Mesenchymal stem cell (in vitro differentiated cells and primary cell): ENCODE measurements at regions not wholly inside any gene's neighbourhood (a gene's known extent, or its start where the extent isn't known, plus 50 kb on each side); places are given as distances from the start of the nearest gene placed in this dataset.
"Not testable (repeated sequence)": the region's sequence is repeated elsewhere in the genome, so short reads cannot be mapped to it uniquely, and the experiment has no call there.

Experiments used
- DNase-seq: peaks from one replicate; pipeline ENCODE4 v3.0.0-alpha.2; 2013
- H2AFZ ChIP-seq: one replicate; pipeline ENCODE4 v1.6.1; 2013; ENCODE audit warnings: low read depth, mild to moderate bottlenecking, control low read depth, inconsistent platforms, low read length, moderate library complexity
- H2AK5ac ChIP-seq: 2 replicates; pipeline ENCODE4 v1.6.1; 2013; ENCODE audit warnings: low read length, moderate library complexity, mild to moderate bottlenecking, inconsistent platforms; ENCODE audit not compliant: severe bottlenecking
- H2BK120ac ChIP-seq: one replicate; pipeline ENCODE4 v1.6.1; 2013; ENCODE audit warnings: low read depth, mild to moderate bottlenecking, inconsistent platforms, low read length, moderate library complexity
- H2BK12ac ChIP-seq, 2 experiments: one replicate each; pipeline ENCODE4 v1.6.1; 2013; ENCODE audit warnings: inconsistent platforms in 2 of 2, low read length in 2 of 2, mild to moderate bottlenecking in 2 of 2, moderate library complexity in 2 of 2, control low read depth in 1 of 2
- H2BK15ac ChIP-seq: one replicate; pipeline ENCODE4 v1.6.1; 2013; ENCODE audit warnings: mild to moderate bottlenecking, low read depth, inconsistent platforms; ENCODE audit not compliant: poor library complexity, severe bottlenecking
- H2BK5ac ChIP-seq: 2 replicates; pipeline ENCODE4 v1.6.1; 2013; ENCODE audit warnings: low read depth, mild to moderate bottlenecking, low read length, control low read depth, inconsistent platforms; ENCODE audit not compliant: poor library complexity, severe bottlenecking
- H3K14ac ChIP-seq, 2 experiments: one replicate each; pipeline ENCODE4 v1.6.1; 2013; ENCODE audit warnings: inconsistent platforms in 2 of 2, low read length in 2 of 2, control low read depth in 1 of 2, mild to moderate bottlenecking in 1 of 2, moderate library complexity in 1 of 2
- H3K18ac ChIP-seq, 2 experiments: one replicate each; pipeline ENCODE4 v1.6.1; 2013; ENCODE audit warnings: inconsistent platforms in 2 of 2, low read length in 2 of 2, control low read depth in 1 of 2, low read depth in 1 of 2, mild to moderate bottlenecking in 1 of 2
- H3K23ac ChIP-seq, 2 experiments: one replicate each; pipeline ENCODE4 v1.6.1; 2013; ENCODE audit warnings: inconsistent platforms in 2 of 2, low read length in 2 of 2, mild to moderate bottlenecking in 2 of 2, moderate library complexity in 2 of 2, control low read depth in 1 of 2
- H3K27ac ChIP-seq: 2 replicates; pipeline ENCODE4 v1.5.1; 2013; ENCODE audit warnings: mild to moderate bottlenecking, moderate library complexity, low read length, control low read depth, inconsistent platforms; ENCODE audit not compliant: poor library complexity, severe bottlenecking
- H3K27me3 ChIP-seq, 2 experiments: 2 replicates each; pipeline versions ENCODE4 v1.6.1 to v1.7.0; 2013; ENCODE audit warnings: low read length in 2 of 2, mild to moderate bottlenecking in 2 of 2, moderate library complexity in 2 of 2, control low read depth in 1 of 2, inconsistent platforms in 1 of 2; ENCODE audit not compliant: control insufficient read depth in 1 of 2, insufficient read depth in 1 of 2
- H3K36me3 ChIP-seq, 2 experiments: 2 replicates each; pipeline versions ENCODE4 v1.6.1 to v1.7.0; 2013; ENCODE audit warnings: low read length in 2 of 2, control low read depth in 1 of 2, inconsistent platforms in 1 of 2, low read depth in 1 of 2, mild to moderate bottlenecking in 1 of 2; ENCODE audit not compliant: insufficient read depth in 2 of 2, control insufficient read depth in 1 of 2
- H3K4ac ChIP-seq, 2 experiments: one replicate each; pipeline ENCODE4 v1.6.1; 2013; ENCODE audit warnings: inconsistent platforms in 2 of 2, low read length in 2 of 2, mild to moderate bottlenecking in 2 of 2, moderate library complexity in 2 of 2, control low read depth in 1 of 2, low read depth in 1 of 2
- H3K4me1 ChIP-seq: 2 replicates; pipeline ENCODE4 v1.6.1; 2013; ENCODE audit warnings: low read depth, low read length, control low read depth; ENCODE audit not compliant: control insufficient read depth, insufficient read depth
- H3K4me2 ChIP-seq: 2 replicates; pipeline ENCODE4 v1.6.1; 2013; ENCODE audit warnings: low read length, mild to moderate bottlenecking, inconsistent platforms; ENCODE audit not compliant: poor library complexity, severe bottlenecking
- H3K4me3 ChIP-seq, 2 experiments: 2 replicates each; pipeline versions ENCODE4 v1.5.1 to v1.7.0; 2013; ENCODE audit warnings: low read length in 2 of 2, mild to moderate bottlenecking in 2 of 2, control low read depth in 1 of 2, low read depth in 1 of 2; ENCODE audit not compliant: insufficient read depth in 1 of 2
- H3K79me1 ChIP-seq: replicated peaks from 2 replicates; pipeline ENCODE4 v1.6.1; 2013; ENCODE audit warnings: mild to moderate bottlenecking, control low read depth, low read length, inconsistent platforms; ENCODE audit not compliant: poor library complexity, severe bottlenecking
- H3K9ac ChIP-seq: 2 replicates; pipeline ENCODE4 v1.7.0; 2013; ENCODE audit warnings: mild to moderate bottlenecking, low read length, moderate library complexity
- H3K9me3 ChIP-seq: 2 replicates; pipeline ENCODE4 v1.7.0; 2013; ENCODE audit warnings: mild to moderate bottlenecking, low read length; ENCODE audit not compliant: control insufficient read depth
- H4K8ac ChIP-seq: one replicate; pipeline ENCODE4 v1.6.1; 2013; ENCODE audit warnings: inconsistent platforms, mild to moderate bottlenecking, low read length, moderate library complexity
- H4K91ac ChIP-seq: one replicate; pipeline ENCODE4 v1.6.1; 2013; ENCODE audit warnings: mild to moderate bottlenecking, low read length, inconsistent platforms
- WGBS: methylation state at CpG from one replicate; pipeline ENCODE4 v1.1.7; 2013; ENCODE audit warnings: mixed read lengths; 5-methylcytosine and 5-hydroxymethylcytosine counted together

DNA sequence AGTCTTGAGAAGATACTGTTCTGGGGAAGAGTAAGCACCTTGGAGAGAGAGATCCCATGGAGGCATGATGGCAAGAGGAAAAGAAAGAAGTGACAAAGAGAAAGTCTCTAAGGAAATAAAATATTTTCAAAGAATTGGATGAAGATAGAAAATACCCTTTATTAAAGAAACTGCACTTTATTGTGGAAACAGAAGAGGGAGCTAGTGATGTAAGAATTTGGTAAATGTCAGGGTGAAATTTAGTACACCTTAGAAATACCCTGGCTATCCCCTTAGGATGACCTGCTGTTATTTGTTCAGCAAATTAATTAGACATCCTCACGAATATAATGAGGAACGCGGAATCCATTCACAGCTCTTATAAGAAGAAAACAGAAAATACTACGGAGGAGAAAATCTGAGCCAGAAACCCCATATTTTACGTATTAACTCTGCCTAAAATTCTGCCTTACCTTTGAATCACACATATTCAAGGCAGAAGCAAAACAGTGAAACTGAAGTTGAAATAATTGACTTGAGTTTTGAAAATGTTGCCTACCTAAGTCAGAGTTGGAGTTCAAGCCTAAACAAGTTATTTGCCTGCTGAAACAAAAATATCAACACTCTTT lies 90.7 kb downstream of the TFPI2 start:
- Histone ChIP-seq H4K8ac (no peak overlapping the region), H4K91ac (no peak overlapping the region), H3K4ac (no peak overlapping the region), H3K27ac (no peak overlapping the region), H3K9ac (no peak overlapping the region), H3K27me3 (no peaks in the 10 kb centered on the region), H3K4me2 (no peak overlapping the region), H2BK15ac (no peak overlapping the region), H3K14ac (no peak overlapping the region), H3K4me3 (no peak overlapping the region), H3K79me1 (no peaks in the 10 kb centered on the region), H2BK12ac (no peak overlapping the region), H3K4me1 (no peaks in the 10 kb centered on the region), H2AFZ (no peak overlapping the region), H3K36me3 (no peaks in the 10 kb centered on the region), H2BK120ac (no peak overlapping the region), H3K9me3 (no peaks in the 10 kb centered on the region), H3K23ac (no peak overlapping the region), H2AK5ac (no peak overlapping the region), H2BK5ac (no peak overlapping the region), H3K18ac (no peak overlapping the region)
- WGBS = 73% methylated on average over 5 of the region's 5 CpGs
- peak; percentile 28 for DNase-seq

DNA sequence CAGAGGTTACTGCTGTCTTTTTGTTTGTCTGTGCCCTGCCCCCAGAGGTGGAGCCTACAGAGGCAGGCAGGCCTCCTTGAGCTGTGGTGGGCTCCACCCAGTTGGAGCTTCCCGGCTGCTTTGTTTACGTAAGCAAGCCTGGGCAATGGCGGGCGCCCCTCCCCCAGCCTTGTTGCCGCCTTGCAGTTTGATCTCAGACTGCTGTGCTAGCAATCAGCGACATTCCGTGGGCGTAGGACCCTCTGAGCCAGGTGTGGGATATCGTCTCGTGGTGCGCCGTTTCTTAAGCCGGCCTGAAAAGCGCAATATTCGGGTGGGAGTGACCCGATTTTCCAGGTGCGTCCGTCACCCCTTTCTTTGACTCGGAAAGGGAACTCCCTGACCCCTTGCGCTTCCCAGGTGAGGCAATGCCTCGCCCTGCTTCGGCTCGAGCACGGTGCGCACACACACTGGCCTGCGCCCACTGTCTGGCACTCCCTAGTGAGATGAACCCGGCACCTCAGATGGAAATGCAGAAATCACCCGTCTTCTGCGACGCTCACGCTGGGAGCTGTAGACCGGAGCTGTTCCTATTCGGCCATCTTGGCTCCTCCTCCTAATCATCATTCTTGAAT lies 97.4 kb downstream of the TFPI2 start:
- not testable (repeated sequence) for H3K79me1 ChIP-seq, DNase-seq, H3K4ac ChIP-seq, H3K4me2 ChIP-seq, H3K27ac ChIP-seq, H2BK12ac ChIP-seq, H3K9ac ChIP-seq, H2BK120ac ChIP-seq, H3K14ac ChIP-seq, H3K27me3 ChIP-seq, H2AFZ ChIP-seq, H3K4me3 ChIP-seq, H3K36me3 ChIP-seq, H3K4me1 ChIP-seq, H4K91ac ChIP-seq, H2BK5ac ChIP-seq, H3K23ac ChIP-seq, H3K9me3 ChIP-seq, H2AK5ac ChIP-seq, H4K8ac ChIP-seq, H3K18ac ChIP-seq, H2BK15ac ChIP-seq
- no CpG with 5 or more reads among the region's 33 CpGs for WGBS

DNA sequence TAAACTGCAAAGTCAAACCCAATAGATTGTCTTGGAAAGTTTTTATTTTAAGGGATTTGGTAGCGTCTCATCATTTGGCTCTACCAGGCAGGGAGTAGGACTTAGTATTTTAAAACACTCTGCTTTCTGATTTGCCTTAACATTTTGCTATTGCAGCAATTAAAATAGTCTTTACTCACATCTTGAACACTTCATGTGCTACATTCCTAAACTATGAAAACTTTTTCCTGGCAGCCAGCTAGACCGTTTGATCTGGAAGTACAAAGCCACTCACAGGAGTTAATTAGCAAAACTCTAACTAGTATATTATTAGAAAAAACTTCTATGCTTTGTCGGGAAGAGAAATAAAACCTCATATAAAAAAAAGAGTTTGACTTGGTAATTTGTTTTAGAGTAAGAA lies 111.4 kb downstream of the TFPI2 start:
- H3K27me3 ChIP-seq = peaks cover 0 to 3% of the 10 kb centered on the region in 2 experiments
- no peak overlapping the region for H3K4ac ChIP-seq
- H3K18ac ChIP-seq = no peak overlapping the region
- no peak for DNase-seq
- H3K9ac ChIP-seq = no peak overlapping the region
- no peaks in the 10 kb centered on the region for H3K9me3 ChIP-seq
- no peaks in the 10 kb centered on the region for H3K4me1 ChIP-seq
- H3K27ac ChIP-seq = no peak overlapping the region
- H2BK5ac ChIP-seq = no peak overlapping the region
- H3K14ac ChIP-seq = no peak overlapping the region
- no peak overlapping the region for H2BK120ac ChIP-seq
- H3K23ac ChIP-seq = no peak overlapping the region
- no peak overlapping the region for H3K4me3 ChIP-seq
- H3K79me1 ChIP-seq = no peaks in the 10 kb centered on the region
- no peaks in the 10 kb centered on the region for H3K36me3 ChIP-seq
- H3K4me2 ChIP-seq = no peak overlapping the region
- no peak overlapping the region for H4K8ac ChIP-seq
- 90% methylated on average over 1 of the region's 3 CpGs for WGBS
- H2AFZ ChIP-seq = no peak overlapping the region
- H2BK12ac ChIP-seq = no peak overlapping the region
- no peak overlapping the region for H2AK5ac ChIP-seq
- no peak overlapping the region for H4K91ac ChIP-seq
- H2BK15ac ChIP-seq = no peak overlapping the region

DNA sequence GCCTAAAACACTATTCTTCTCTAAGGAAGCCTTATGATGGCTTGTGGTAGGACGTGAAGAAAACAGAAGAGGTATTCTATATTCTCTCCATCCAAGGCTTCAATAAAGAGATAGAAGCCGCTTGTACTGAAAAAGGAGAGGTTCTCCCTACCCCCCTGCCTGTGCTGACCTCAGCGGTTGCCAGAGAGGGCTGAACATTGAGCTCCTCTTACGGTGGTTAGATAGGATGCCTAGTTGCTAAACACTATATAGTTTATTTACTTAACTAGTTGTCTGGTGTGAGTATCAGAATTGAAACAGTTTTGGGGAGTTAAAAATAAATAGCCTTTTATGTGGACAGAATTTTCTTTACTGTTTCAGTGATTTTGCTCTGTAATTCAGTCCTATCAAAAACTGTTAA lies 112.2 kb downstream of the TFPI2 start:
- Histone ChIP-seq H2BK12ac (no peak overlapping the region), H2BK15ac (no peak overlapping the region), H3K9me3 (no peaks in the 10 kb centered on the region), H4K91ac (no peak overlapping the region), H3K36me3 (no peaks in the 10 kb centered on the region), H2BK120ac (no peak overlapping the region), H3K18ac (no peak overlapping the region), H3K27ac (no peak overlapping the region), H2BK5ac (no peak overlapping the region), H3K14ac (no peak overlapping the region), H3K4me2 (no peak overlapping the region), H3K4me1 (no peaks in the 10 kb centered on the region), H3K9ac (no peak overlapping the region), H2AK5ac (no peak overlapping the region), H4K8ac (no peak overlapping the region), H3K79me1 (no peaks in the 10 kb centered on the region), H3K23ac (no peak overlapping the region), H3K4me3 (no peak overlapping the region), H3K27me3 (peaks cover 0 to 3% of the 10 kb centered on the region in 2 experiments), H2AFZ (no peak overlapping the region), H3K4ac (no peak overlapping the region)
- DNase-seq = no peak
- 100% methylated on average over 2 of the region's 4 CpGs for WGBS
